BE2C (cell line): ENCODE measurements at regions not wholly inside any gene's neighbourhood (a gene's known extent, or its start where the extent isn't known, plus 50 kb on each side); places are given as distances from the start of the nearest gene placed in this dataset.
A peak's percentile ranks its signal among the peaks of the same experiment; 100 is the strongest.

Source experiments
- DNase-seq: peaks from one replicate; pipeline ENCODE4 v3.0.0-alpha.2; 2020
- H3K27me3 ChIP-seq: fragments of 250-450 bp; sonication (Bioruptor Pico); 2 replicates; pipeline ENCODE4 v1.5.1; 2020; ENCODE audit warnings: mild to moderate bottlenecking
- H3K36me3 ChIP-seq: fragments of 250-450 bp; sonication (Bioruptor Pico); 2 replicates; pipeline ENCODE4 v1.5.1; 2020; ENCODE audit warnings: mild to moderate bottlenecking
- H3K4me1 ChIP-seq: fragments of 250-450 bp; sonication (Bioruptor Pico); 2 replicates; pipeline ENCODE4 v1.5.1; 2020
- H3K4me3 ChIP-seq: 2 replicates; pipeline ENCODE4 v1.5.1; 2011; ENCODE audit warnings: low read depth, low read length
- H3K9me3 ChIP-seq: fragments of 250-450 bp; sonication (Bioruptor Pico); 2 replicates; pipeline ENCODE4 v1.5.1; 2020
- CTCF ChIP-seq: IDR thresholded peaks from 2 replicates; pipeline ENCODE4 v1.5.1; 2012; ENCODE audit warnings: mild to moderate bottlenecking, low read depth, low read length

- H3K27me3 ChIP-seq = no peaks in the 10 kb centered on the region
These were observed 219.6 kb downstream of the PHETA1 start for GRCh38 chr12:111149299-111149698.

GRCh38 chr12:111148005-111148404 is 220.9 kb downstream of the PHETA1 start:
- Histone ChIP-seq H3K4me3 (no peak overlapping the region), H3K27me3 (no peaks in the 10 kb centered on the region), H3K4me1 (no peaks in the 10 kb centered on the region), H3K36me3 (no peaks in the 10 kb centered on the region), H3K9me3 (no peaks in the 10 kb centered on the region)
- no peak for DNase-seq
- no peak for TF ChIP-seq CTCF

More at GRCh38 chr12:111149299-111149698, 219.6 kb downstream of the PHETA1 start:
- TF ChIP-seq CTCF = peak; percentile 34; the same call in 1 of the 2 replicates
- no peak overlapping the region for H3K4me3 ChIP-seq
- H3K36me3 ChIP-seq = no peaks in the 10 kb centered on the region
- DNase-seq = no peak
- H3K9me3 ChIP-seq = no peaks in the 10 kb centered on the region
- H3K4me1 ChIP-seq = no peaks in the 10 kb centered on the region

GRCh38 chr12:111143271-111143670 is 222.9 kb upstream of the MYL2 start:
- Histone ChIP-seq H3K27me3 (no peaks in the 10 kb centered on the region), H3K4me1 (no peaks in the 10 kb centered on the region), H3K9me3 (no peaks in the 10 kb centered on the region), H3K36me3 (no peaks in the 10 kb centered on the region), H3K4me3 (no peak overlapping the region)
- TF ChIP-seq CTCF = no peak
- no peak for DNase-seq

- H3K9me3 ChIP-seq = no peaks in the 10 kb centered on the region
- no peaks in the 10 kb centered on the region for H3K27me3 ChIP-seq
- no peaks in the 10 kb centered on the region for H3K36me3 ChIP-seq
- H3K4me3 ChIP-seq = no peak overlapping the region
- no peak for TF ChIP-seq CTCF
- DNase-seq = no peak
- no peaks in the 10 kb centered on the region for H3K4me1 ChIP-seq
These were observed 220.8 kb upstream of the MYL2 start for GRCh38 chr12:111141205-111141604.

- Histone ChIP-seq H3K9me3 (no peaks in the 10 kb centered on the region; the same call in 1 of the 2 replicates), H3K4me3 (no peak overlapping the region), H3K27me3 (no peaks in the 10 kb centered on the region), H3K4me1 (no peaks in the 10 kb centered on the region), H3K36me3 (no peaks in the 10 kb centered on the region)
- DNase-seq = no peak
- TF ChIP-seq CTCF = peak; percentile 20; the same call in 1 of the 2 replicates
These were observed 217.6 kb upstream of the MYL2 start for GRCh38 chr12:111138016-111138415.

- TF ChIP-seq CTCF = no peak
- Histone ChIP-seq H3K9me3 (peaks cover 2% of the 10 kb centered on the region; the same call in 1 of the 2 replicates), H3K36me3 (no peaks in the 10 kb centered on the region), H3K4me3 (no peak overlapping the region), H3K27me3 (no peaks in the 10 kb centered on the region), H3K4me1 (no peaks in the 10 kb centered on the region)
- DNase-seq = no peak
These were observed 215.0 kb upstream of the MYL2 start for GRCh38 chr12:111135293-111135832.
